Posterior cingulate gyrus (tissue), 11 donors: ENCODE measurements at regions not wholly inside any gene's neighbourhood (a gene's known extent, or its start where the extent isn't known, plus 50 kb on each side); places are given as distances from the start of the nearest gene placed in this dataset.
"Not testable (repeated sequence)": the region's sequence is repeated elsewhere in the genome, so short reads cannot be mapped to it uniquely, and the experiment has no call there.

ENCODE experiments used
- DNase-seq, 10 donors: peaks; one replicate each; pipeline versions ENCODE4 v3.0.0 to v3.0.0-alpha.2; 2020 to 2021; ENCODE audit warnings: mixed read lengths in 3 of 10
- intact Hi-C: fragments of 100-400 bp; cut with DNase I; formaldehyde crosslinking; loops from one replicate; pipeline ENCODE4 v1.15.1; 2023

- DNase-seq: no peak
- intact Hi-C loops: no loop called here
These were observed 89.9 kb upstream of the FAT1 start for GRCh38 chr4:186813377-186814068.

GRCh38 chr4:186814535-186815070 is 90.9 kb upstream of the FAT1 start:
- DNase-seq: no peak
- intact Hi-C loops: no loop called here

- DNase-seq: no peak
- intact Hi-C loops: no loop called here
These were observed 95.9 kb upstream of the FAT1 start for GRCh38 chr4:186819342-186820086.

GRCh38 chr4:186820391-186820891 is 96.8 kb upstream of the FAT1 start:
- DNase-seq: peak in 2 of 10 donors; percentile 10 to 75
- intact Hi-C loops: no loop called here

- no peak for DNase-seq
- intact Hi-C loops: no loop called here
These were observed 100.3 kb upstream of the FAT1 start for GRCh38 chr4:186823989-186824388.

- no peak for DNase-seq
- intact Hi-C loops: no loop called here
These were observed 101.4 kb upstream of the FAT1 start for GRCh38 chr4:186825069-186825468.

GRCh38 chr4:186826006-186826405 is 102.3 kb upstream of the FAT1 start:
- DNase-seq: no peak
- intact Hi-C loops: no loop called here

GRCh38 chr4:186826846-186827533 is 103.3 kb upstream of the FAT1 start:
- no peak for DNase-seq
- intact Hi-C loops: no loop called here

- intact Hi-C loops: no loop called here
- DNase-seq: no peak
These were observed 103.9 kb upstream of the FAT1 start for GRCh38 chr4:186827534-186827897.

- DNase-seq: no peak
- intact Hi-C loops: no loop called here
These were observed 105.4 kb upstream of the FAT1 start for GRCh38 chr4:186829097-186829496.

- no peak for DNase-seq
- intact Hi-C loops: no loop called here
These were observed 106.2 kb upstream of the FAT1 start for GRCh38 chr4:186829740-186830449.

GRCh38 chr4:186831574-186831973 is 107.9 kb upstream of the FAT1 start:
- intact Hi-C loops: no loop called here
- no peak for DNase-seq

- no peak for DNase-seq
- intact Hi-C loops: no loop called here
These were observed 109.2 kb upstream of the FAT1 start for GRCh38 chr4:186832906-186833305.

GRCh38 chr4:186837463-186837862 is 113.8 kb upstream of the FAT1 start:
- DNase-seq, intact Hi-C loops: not testable (repeated sequence)

- DNase-seq: no peak
- intact Hi-C loops: no loop called here
These were observed 114.6 kb upstream of the FAT1 start for GRCh38 chr4:186838295-186838694.

GRCh38 chr4:186839122-186840037 is 115.7 kb upstream of the FAT1 start:
- no peak for DNase-seq
- intact Hi-C loops: no loop called here

- no peak for DNase-seq
- intact Hi-C loops: no loop called here
These were observed 116.6 kb upstream of the FAT1 start for GRCh38 chr4:186840222-186840701.

GRCh38 chr4:186840771-186841301 is 117.2 kb upstream of the FAT1 start:
- intact Hi-C loops: no loop called here
- DNase-seq: no peak

- intact Hi-C loops: no loop called here
- DNase-seq: no peak
These were observed 120.5 kb upstream of the FAT1 start for GRCh38 chr4:186844059-186844681.
